ENCODE measurements at regions not wholly inside any gene's neighbourhood (a gene's known extent, or its start where the extent isn't known, plus 50 kb on each side); places are given as distances from the start of the nearest gene placed in this dataset.
"Not testable (repeated sequence)": the region's sequence is repeated elsewhere in the genome, so short reads cannot be mapped to it uniquely, and the experiment has no call there.

GRCh38 chr13:73805326-73805958, 328.8 kb downstream of the KLF12 start:
- not testable (repeated sequence) for TF ChIP-seq CTCF, EP300 (IDR thresholded peaks at IDR 0.05)

Data from ovary (tissue), 3 donors.